ENCODE measurements at regions not wholly inside any gene's neighbourhood (a gene's known extent, or its start where the extent isn't known, plus 50 kb on each side); places are given as distances from the start of the nearest gene placed in this dataset.

- Histone ChIP-seq H2AFZ (ENCODE audit: low read length) (no peak overlapping the region), H3K9me3 (ENCODE audit: control insufficient read depth, insufficient read depth, low read depth, low read length) (no peaks in the 10 kb centered on the region), H3K9ac (ENCODE audit: insufficient read depth, low read length) (no peak overlapping the region), H3K27me3 (ENCODE audit: control insufficient read depth, insufficient read depth, low read length) (no peaks in the 10 kb centered on the region), H4K20me1 (ENCODE audit: control insufficient read depth, extremely low read depth, insufficient read depth, low read length) (no peaks in the 10 kb centered on the region), H3K36me3 (ENCODE audit: control insufficient read depth, insufficient read depth, low read length) (no peaks in the 10 kb centered on the region), H3K4me3 (replicated peaks in 1 of 4; ENCODE audit: control extremely low read depth in 1 of 4, insufficient read depth in 1 of 4, low read depth in 3 of 4, low read length in 4 of 4) (no peak overlapping the region), H3K4me1 (ENCODE audit: control insufficient read depth, extremely low read depth, insufficient read depth, low read length) (peaks cover 8% of the 10 kb centered on the region), H3K27ac (ENCODE audit: insufficient read depth, low read length) (no peak overlapping the region), H3K4me2 (ENCODE audit: extremely low read depth, insufficient read depth, low read length) (no peak overlapping the region), H3K79me2 (ENCODE audit: control insufficient read depth, insufficient read depth, low read length) (no peaks in the 10 kb centered on the region)
- DNase-seq (ENCODE audit: low read depth in 2 of 2), result no peak
- no peak for TF ChIP-seq EZH2 (IDR thresholded peaks at IDR 0.05; ENCODE audit: low read length, missing control alignments)
- no peak for TF ChIP-seq CTCF (conservative IDR thresholded peaks at IDR 0.05 in 1 of 2, IDR thresholded peaks at IDR 0.05 in 1 of 2; ENCODE audit: low read depth in 1 of 2, low read length in 2 of 2)
These were observed 212.3 kb upstream of the SFRP2 start for GRCh38 chr4:154001193-154001592.

DNA sequence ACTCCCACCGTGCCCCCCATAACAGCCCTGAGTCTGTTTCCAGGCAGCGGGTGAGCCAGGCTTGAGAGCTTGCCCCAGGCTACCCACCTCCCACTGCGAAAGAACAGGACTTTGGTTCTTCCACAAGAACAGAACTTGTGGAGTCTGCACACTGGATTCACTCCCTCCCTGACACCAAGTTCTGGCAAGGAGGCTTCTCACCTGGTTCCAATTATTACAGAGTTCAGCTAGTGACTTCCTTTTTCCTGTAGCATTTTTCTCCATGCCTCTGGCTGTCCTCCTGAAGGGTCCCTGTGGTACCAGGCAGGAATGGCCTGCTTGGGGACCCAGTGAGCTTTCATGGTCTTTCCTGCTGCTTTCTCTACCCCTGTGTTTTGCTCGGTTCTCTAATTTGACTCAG, 208.6 kb upstream of the SFRP2 start:
- no peak for DNase-seq (ENCODE audit: low read depth in 2 of 2)
- Histone ChIP-seq H3K27ac (ENCODE audit: insufficient read depth, low read length) (no peak overlapping the region), H2AFZ (ENCODE audit: low read length) (no peak overlapping the region), H3K4me2 (ENCODE audit: extremely low read depth, insufficient read depth, low read length) (no peak overlapping the region), H3K9me3 (ENCODE audit: control insufficient read depth, insufficient read depth, low read depth, low read length) (no peaks in the 10 kb centered on the region), H3K4me3 (replicated peaks in 1 of 4; ENCODE audit: control extremely low read depth in 1 of 4, insufficient read depth in 1 of 4, low read depth in 3 of 4, low read length in 4 of 4) (no peak overlapping the region), H3K27me3 (ENCODE audit: control insufficient read depth, insufficient read depth, low read length) (no peaks in the 10 kb centered on the region), H3K79me2 (ENCODE audit: control insufficient read depth, insufficient read depth, low read length) (no peaks in the 10 kb centered on the region), H4K20me1 (ENCODE audit: control insufficient read depth, extremely low read depth, insufficient read depth, low read length) (no peaks in the 10 kb centered on the region), H3K4me1 (ENCODE audit: control insufficient read depth, extremely low read depth, insufficient read depth, low read length) (no peaks in the 10 kb centered on the region), H3K36me3 (ENCODE audit: control insufficient read depth, insufficient read depth, low read length) (no peaks in the 10 kb centered on the region), H3K9ac (ENCODE audit: insufficient read depth, low read length) (no peak overlapping the region)
- no peak for TF ChIP-seq CTCF (conservative IDR thresholded peaks at IDR 0.05 in 1 of 2, IDR thresholded peaks at IDR 0.05 in 1 of 2; ENCODE audit: low read depth in 1 of 2, low read length in 2 of 2)
- TF ChIP-seq EZH2 (IDR thresholded peaks at IDR 0.05; ENCODE audit: low read length, missing control alignments), result no peak

GRCh38 chr4:153989505-153989904, 200.6 kb upstream of the SFRP2 start:
- DNase-seq (ENCODE audit: low read depth in 2 of 2), result no peak
- no peak overlapping the region for H3K9ac ChIP-seq (ENCODE audit: insufficient read depth, low read length)
- H3K4me2 ChIP-seq (ENCODE audit: extremely low read depth, insufficient read depth, low read length), result no peak overlapping the region
- H3K79me2 ChIP-seq (ENCODE audit: control insufficient read depth, insufficient read depth, low read length), result no peaks in the 10 kb centered on the region
- no peaks in the 10 kb centered on the region for H3K9me3 ChIP-seq (ENCODE audit: control insufficient read depth, insufficient read depth, low read depth, low read length)
- H3K27ac ChIP-seq (ENCODE audit: insufficient read depth, low read length), result no peak overlapping the region
- no peak for TF ChIP-seq EZH2 (IDR thresholded peaks at IDR 0.05; ENCODE audit: low read length, missing control alignments)
- no peak for TF ChIP-seq CTCF (conservative IDR thresholded peaks at IDR 0.05 in 1 of 2, IDR thresholded peaks at IDR 0.05 in 1 of 2; ENCODE audit: low read depth in 1 of 2, low read length in 2 of 2)
- H3K4me3 ChIP-seq (replicated peaks in 1 of 4; ENCODE audit: control extremely low read depth in 1 of 4, insufficient read depth in 1 of 4, low read depth in 3 of 4, low read length in 4 of 4), result no peak overlapping the region
- H4K20me1 ChIP-seq (ENCODE audit: control insufficient read depth, extremely low read depth, insufficient read depth, low read length), result no peaks in the 10 kb centered on the region
- no peak overlapping the region for H2AFZ ChIP-seq (ENCODE audit: low read length)
- H3K36me3 ChIP-seq (ENCODE audit: control insufficient read depth, insufficient read depth, low read length), result no peaks in the 10 kb centered on the region
- H3K4me1 ChIP-seq (ENCODE audit: control insufficient read depth, extremely low read depth, insufficient read depth, low read length), result no peaks in the 10 kb centered on the region
- H3K27me3 ChIP-seq (ENCODE audit: control insufficient read depth, insufficient read depth, low read length), result no peaks in the 10 kb centered on the region
